B cell (primary cell): ENCODE measurements at regions not wholly inside any gene's neighbourhood (a gene's known extent, or its start where the extent isn't known, plus 50 kb on each side); places are given as distances from the start of the nearest gene placed in this dataset.

Source experiments
- ATAC-seq: fragments of 200-7000 bp; cut with Tn5 transposase; one replicate; pipeline ENCODE4 v1.10.0; 2021; ENCODE audit warnings: low read depth, mild to moderate bottlenecking, moderate number of reproducible peaks, moderate library complexity
- CTCF ChIA-PET: fragments of 350-600 bp; sonication (Branson Sonifier 250); formaldehyde crosslinking; loops from one replicate; lab custom pipeline; 2021; ENCODE audit warnings: antibody characterized with exemption, inconsistent platforms; lab: Charles Lee
- POLR2A ChIA-PET: fragments of 350-600 bp; sonication (Branson Sonifier 250); formaldehyde crosslinking; loops from one replicate; lab custom pipeline; 2021; ENCODE audit warnings: antibody characterized with exemption; lab: Charles Lee
- DNase-seq: peaks from one replicate; pipeline ENCODE4 v3.0.0; 2013
- H2AFZ ChIP-seq: 2 replicates; pipeline ENCODE4 v1.6.1; 2012; ENCODE audit warnings: mild to moderate bottlenecking, low read depth, low read length; ENCODE audit not compliant: insufficient read depth, poor library complexity, severe bottlenecking
- H3K27ac ChIP-seq, 2 donors: 1 replicate in 1 of 2; 2 replicates in 1 of 2; pipeline ENCODE4 v1.5.1; 2012 to 2013; ENCODE audit warnings: low read length in 2 of 2, mild to moderate bottlenecking in 2 of 2, moderate library complexity in 1 of 2
- H3K27me3 ChIP-seq, 4 experiments: fragments of 200-600 bp in 1 of 4; sonication (generic) in 1 of 4; replicated peaks in 1 of 4; 1 replicate in 2 of 4; 2 replicates in 2 of 4; pipeline versions ENCODE4 v1.6.1 to v1.7.0; 2013 to 2016; ENCODE audit warnings: low read length in 3 of 4, mild to moderate bottlenecking in 2 of 4, mixed read lengths in 1 of 4, moderate library complexity in 1 of 4; ENCODE audit not compliant: insufficient read depth in 4 of 4, control insufficient read depth in 3 of 4; ENCODE audit errors: control extremely low read depth in 1 of 4
- H3K36me3 ChIP-seq, 2 experiments: replicated peaks in 1 of 2; 1 replicate in 1 of 2; 2 replicates in 1 of 2; pipeline versions ENCODE4 v1.6.1 to v1.7.1; 2013; ENCODE audit warnings: low read length in 1 of 2; ENCODE audit not compliant: insufficient read depth in 2 of 2, control insufficient read depth in 1 of 2; ENCODE audit errors: control extremely low read depth in 1 of 2, extremely low read depth in 1 of 2
- H3K4me1 ChIP-seq, 2 donors: fragments of 200-600 bp in 1 of 2; sonication (generic) in 1 of 2; 1 replicate in 1 of 2; 2 replicates in 1 of 2; pipeline versions ENCODE4 v1.5.1 to v1.6.1; 2013 to 2017; ENCODE audit warnings: low read length in 2 of 2; ENCODE audit not compliant: control insufficient read depth in 2 of 2, insufficient read depth in 2 of 2
- H3K4me2 ChIP-seq: replicated peaks from 2 replicates; pipeline ENCODE3; 2012; ENCODE audit warnings: mild to moderate bottlenecking, low read depth, low read length; ENCODE audit not compliant: poor library complexity, severe bottlenecking
- H3K4me3 ChIP-seq, 5 experiments: fragments of 200-600 bp in 1 of 5; sonication (generic) in 1 of 5; 1 replicate in 3 of 5; 2 replicates in 2 of 5; pipeline versions ENCODE4 v1.5.1 to v1.7.0; 2011 to 2016; ENCODE audit warnings: low read length in 4 of 5, mild to moderate bottlenecking in 4 of 5, low read depth in 2 of 5, control low read depth in 1 of 5, moderate library complexity in 1 of 5; ENCODE audit not compliant: insufficient read depth in 1 of 5; ENCODE audit errors: control extremely low read depth in 1 of 5, extremely low read depth in 1 of 5
- H3K79me2 ChIP-seq: fragments of 200-600 bp; sonication (generic); one replicate; pipeline ENCODE4 v1.6.0; 2016; ENCODE audit warnings: low read length; ENCODE audit not compliant: control insufficient read depth, insufficient read depth
- H3K9ac ChIP-seq: fragments of 200-600 bp; sonication (generic); 2 replicates; pipeline ENCODE4 v1.6.1; 2017; ENCODE audit warnings: mild to moderate bottlenecking, low read length, moderate library complexity
- H3K9me3 ChIP-seq, 3 donors: one replicate each; pipeline versions ENCODE4 v1.6.1 to v1.7.1; 2013; ENCODE audit warnings: low read length in 2 of 3; ENCODE audit not compliant: control insufficient read depth in 2 of 3, insufficient read depth in 1 of 3; ENCODE audit errors: control extremely low read depth in 1 of 3
- H4K20me1 ChIP-seq: 2 replicates; pipeline ENCODE4 v1.6.0; 2012; ENCODE audit warnings: mild to moderate bottlenecking, low read length; ENCODE audit not compliant: insufficient read depth, control insufficient read depth, poor library complexity, severe bottlenecking
- H3K27ac Mint-ChIP-seq: one replicate; pipeline ENCODE4 v1.8.0; 2021; ENCODE audit warnings: mixed read lengths
- H3K27me3 Mint-ChIP-seq: one replicate; pipeline ENCODE4 v1.8.0; 2021; ENCODE audit warnings: mixed read lengths
- H3K4me1 Mint-ChIP-seq: one replicate; pipeline ENCODE4 v1.8.0; 2021; ENCODE audit warnings: mixed read lengths
- H3K4me3 Mint-ChIP-seq: one replicate; pipeline ENCODE4 v1.8.0; 2021; ENCODE audit warnings: mixed read lengths
- H3K9me3 Mint-ChIP-seq: one replicate; pipeline ENCODE4 v1.8.0; 2022; ENCODE audit warnings: mixed read lengths; ENCODE audit not compliant: insufficient read depth
- CTCF ChIP-seq: fragments of 200-600 bp; IDR thresholded peaks from one replicate; pipeline ENCODE4 v1.8.0; 2022; ENCODE audit warnings: antibody characterized with exemption, mild to moderate bottlenecking
- EZH2 ChIP-seq: IDR thresholded peaks from 2 replicates; pipeline ENCODE4 v1.6.1; 2012; ENCODE audit warnings: borderline replicate concordance, low read depth, mild to moderate bottlenecking, moderate library complexity, low read length; ENCODE audit not compliant: insufficient read depth, poor library complexity, severe bottlenecking
- WGBS: methylation state at CpG from one replicate; pipeline ENCODE4 v1.1.5; 2013; ENCODE audit warnings: missing lambda C conversion rate; ENCODE audit not compliant: insufficient coverage; 5-methylcytosine and 5-hydroxymethylcytosine counted together
- intact Hi-C: fragments of 100-400 bp; cut with micrococcal nuclease; formaldehyde crosslinking; loops from one replicate; pipeline ENCODE4 v1.10.0; 2022

- Mint-ChIP-seq H3K4me3 (no peak overlapping the region), H3K27me3 (no peaks in the 10 kb centered on the region), H3K27ac (no peak overlapping the region), H3K4me1 (no peaks in the 10 kb centered on the region), H3K9me3 (peaks cover 6% of the 10 kb centered on the region)
- no peaks in the 10 kb centered on the region for H3K27me3 ChIP-seq
- no peak for DNase-seq
- no peak overlapping the region for H2AFZ ChIP-seq
- CTCF ChIA-PET = no interaction called here
- no peaks in the 10 kb centered on the region for H3K79me2 ChIP-seq
- no peak overlapping the region for H3K9ac ChIP-seq
- H3K4me3 ChIP-seq = no peak overlapping the region
- no peaks in the 10 kb centered on the region for H3K36me3 ChIP-seq
- TF ChIP-seq EZH2 (no peak), CTCF (no peak)
- intact Hi-C loops = no loop called here
- H3K9me3 ChIP-seq = peaks cover 0 to 3% (median 0%) of the 10 kb centered on the region in 3 donors
- H3K4me2 ChIP-seq = no peak overlapping the region
- H4K20me1 ChIP-seq = no peaks in the 10 kb centered on the region
- POLR2A ChIA-PET = no interaction called here
- WGBS = no CpG with 5 or more reads among the region's 2 CpGs
- H3K4me1 ChIP-seq = no peaks in the 10 kb centered on the region
- no peak for ATAC-seq
- H3K27ac ChIP-seq = no peak overlapping the region
Observed at GRCh38 chr6:19156443-19156842, 680.7 kb upstream of the ID4 start.

- H3K27me3 Mint-ChIP-seq = no peaks in the 10 kb centered on the region
- no peaks in the 10 kb centered on the region for H3K36me3 ChIP-seq
- ChIA-PET CTCF (no interaction called here), POLR2A (no interaction called here)
- no peak overlapping the region for H2AFZ ChIP-seq
- no peaks in the 10 kb centered on the region for H4K20me1 ChIP-seq
- H3K9me3 Mint-ChIP-seq = peaks cover 3% of the 10 kb centered on the region
- no peak for TF ChIP-seq CTCF
- no peak for TF ChIP-seq EZH2
- intact Hi-C loops = no loop called here
- H3K4me2 ChIP-seq = no peak overlapping the region
- H3K27ac Mint-ChIP-seq = no peak overlapping the region
- H3K9ac ChIP-seq = no peak overlapping the region
- no peak overlapping the region for H3K4me3 Mint-ChIP-seq
- no peaks in the 10 kb centered on the region for H3K4me1 Mint-ChIP-seq
- H3K27ac ChIP-seq = no peak overlapping the region
- ATAC-seq (no peak), DNase-seq (no peak)
- H3K4me3 ChIP-seq = no peak overlapping the region
- H3K27me3 ChIP-seq = no peaks in the 10 kb centered on the region
- no peaks in the 10 kb centered on the region for H3K4me1 ChIP-seq
- H3K79me2 ChIP-seq = no peaks in the 10 kb centered on the region
- peaks cover 0 to 3% (median 0%) of the 10 kb centered on the region in 3 donors for H3K9me3 ChIP-seq
Observed at GRCh38 chr6:19157486-19157885, 679.7 kb upstream of the ID4 start.
